Nephron progenitor cell (in vitro differentiated cells): ENCODE measurements at regions not wholly inside any gene's neighbourhood (a gene's known extent, or its start where the extent isn't known, plus 50 kb on each side); places are given as distances from the start of the nearest gene placed in this dataset.

Experiments
- DNase-seq: peaks from one replicate; pipeline ENCODE4 v3.0.0; 2021
- H3K27ac Mint-ChIP-seq: 2 replicates; pipeline ENCODE4 v1.8.0; 2021; ENCODE audit warnings: mild to moderate bottlenecking, moderate library complexity, mixed read lengths
- H3K27me3 Mint-ChIP-seq: 2 replicates; pipeline ENCODE4 v1.8.0; 2021; ENCODE audit warnings: mild to moderate bottlenecking, low read depth, mixed read lengths; ENCODE audit not compliant: poor library complexity
- H3K36me3 Mint-ChIP-seq: 2 replicates; pipeline ENCODE4 v1.8.0; 2021; ENCODE audit warnings: low read depth, mixed read lengths
- H3K4me1 Mint-ChIP-seq: 2 replicates; pipeline ENCODE4 v1.8.0; 2021; ENCODE audit warnings: mixed read lengths
- H3K4me3 Mint-ChIP-seq: 2 replicates; pipeline ENCODE4 v1.8.0; 2021; ENCODE audit warnings: mild to moderate bottlenecking, moderate library complexity, mixed read lengths
- H3K9me3 Mint-ChIP-seq: 2 replicates; pipeline ENCODE4 v1.8.0; 2021; ENCODE audit warnings: mild to moderate bottlenecking, moderate library complexity, mixed read lengths
- TF ChIP-seq, protein P1 (sequence below): fragments of 200-600 bp; sonication (generic); IDR thresholded peaks from 2 replicates; pipeline ENCODE4 v1.5.0; 2021; ENCODE audit warnings: antibody characterized with exemption

DNA sequence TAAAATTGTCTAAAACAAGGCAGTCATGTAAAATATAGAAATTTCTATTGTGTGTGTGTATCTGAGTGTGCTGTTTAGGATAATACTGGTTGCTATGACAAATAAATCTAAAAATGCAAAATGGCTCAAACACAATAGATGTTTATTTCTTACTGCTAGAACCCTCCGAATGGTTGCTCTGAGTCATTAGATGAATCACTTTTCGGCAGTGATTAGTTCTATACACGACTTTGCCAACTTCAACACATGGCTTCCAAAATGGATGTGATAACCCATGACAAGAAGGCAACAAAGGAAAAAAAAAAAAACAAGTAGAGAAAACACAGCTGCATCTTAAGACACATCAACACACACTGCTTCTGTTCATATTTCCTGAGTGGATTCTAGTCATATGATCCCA, 729.2 kb downstream of the AACS start:
- TF ChIP-seq, protein P1, sequence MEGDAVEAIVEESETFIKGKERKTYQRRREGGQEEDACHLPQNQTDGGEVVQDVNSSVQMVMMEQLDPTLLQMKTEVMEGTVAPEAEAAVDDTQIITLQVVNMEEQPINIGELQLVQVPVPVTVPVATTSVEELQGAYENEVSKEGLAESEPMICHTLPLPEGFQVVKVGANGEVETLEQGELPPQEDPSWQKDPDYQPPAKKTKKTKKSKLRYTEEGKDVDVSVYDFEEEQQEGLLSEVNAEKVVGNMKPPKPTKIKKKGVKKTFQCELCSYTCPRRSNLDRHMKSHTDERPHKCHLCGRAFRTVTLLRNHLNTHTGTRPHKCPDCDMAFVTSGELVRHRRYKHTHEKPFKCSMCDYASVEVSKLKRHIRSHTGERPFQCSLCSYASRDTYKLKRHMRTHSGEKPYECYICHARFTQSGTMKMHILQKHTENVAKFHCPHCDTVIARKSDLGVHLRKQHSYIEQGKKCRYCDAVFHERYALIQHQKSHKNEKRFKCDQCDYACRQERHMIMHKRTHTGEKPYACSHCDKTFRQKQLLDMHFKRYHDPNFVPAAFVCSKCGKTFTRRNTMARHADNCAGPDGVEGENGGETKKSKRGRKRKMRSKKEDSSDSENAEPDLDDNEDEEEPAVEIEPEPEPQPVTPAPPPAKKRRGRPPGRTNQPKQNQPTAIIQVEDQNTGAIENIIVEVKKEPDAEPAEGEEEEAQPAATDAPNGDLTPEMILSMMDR = no peak
- H3K27me3 Mint-ChIP-seq = peaks cover 9% of the 10 kb centered on the region

DNA sequence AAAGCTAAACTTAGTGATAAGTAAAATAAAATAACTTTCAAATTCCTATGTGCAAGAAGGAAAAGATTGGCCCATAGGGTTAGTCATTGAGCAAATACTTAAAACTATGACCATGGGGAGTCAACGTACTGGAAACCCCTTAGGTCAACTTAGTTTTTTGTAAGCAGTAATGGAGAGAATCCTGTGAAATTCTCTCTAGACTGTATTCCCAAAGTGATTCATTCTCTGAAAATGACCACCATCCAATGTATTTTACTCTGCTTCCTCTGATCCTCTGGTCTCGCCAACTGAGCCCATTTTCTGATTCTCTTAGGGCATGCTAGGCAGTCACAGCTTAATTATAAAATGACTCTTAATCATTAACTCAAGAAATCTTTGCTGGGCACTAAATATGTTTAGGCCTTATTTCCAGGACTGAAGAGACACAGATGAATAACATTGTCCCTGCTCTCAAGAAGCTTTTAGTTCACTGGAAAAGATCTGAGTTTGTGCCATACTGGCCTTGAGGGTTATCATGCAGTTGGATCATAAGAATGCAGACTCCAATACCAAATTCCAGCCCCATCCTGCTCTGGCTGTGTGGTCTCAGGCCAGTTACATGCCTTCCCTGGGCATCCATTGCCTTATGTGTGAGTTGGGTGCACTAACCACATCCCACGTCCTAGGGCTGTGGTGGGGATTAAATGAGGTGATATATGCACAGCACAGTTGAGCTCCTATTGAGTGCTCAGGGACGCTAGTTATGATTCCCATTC, 732.4 kb downstream of the AACS start:
- TF ChIP-seq, protein P1 = no peak
- Mint-ChIP-seq H3K4me1 (no peaks in the 10 kb centered on the region), H3K27me3 (peaks cover 6% of the 10 kb centered on the region), H3K36me3 (no peaks in the 10 kb centered on the region), H3K27ac (no peak overlapping the region), H3K9me3 (peaks cover 5% of the 10 kb centered on the region), H3K4me3 (no peak overlapping the region)
- no peak for DNase-seq

More for the DNA sequence above, 729.2 kb downstream of the AACS start:
- Mint-ChIP-seq H3K4me3 (no peak overlapping the region), H3K27ac (no peak overlapping the region), H3K4me1 (no peaks in the 10 kb centered on the region), H3K9me3 (peaks cover 31% of the 10 kb centered on the region), H3K36me3 (no peaks in the 10 kb centered on the region)
- no peak for DNase-seq

DNA sequence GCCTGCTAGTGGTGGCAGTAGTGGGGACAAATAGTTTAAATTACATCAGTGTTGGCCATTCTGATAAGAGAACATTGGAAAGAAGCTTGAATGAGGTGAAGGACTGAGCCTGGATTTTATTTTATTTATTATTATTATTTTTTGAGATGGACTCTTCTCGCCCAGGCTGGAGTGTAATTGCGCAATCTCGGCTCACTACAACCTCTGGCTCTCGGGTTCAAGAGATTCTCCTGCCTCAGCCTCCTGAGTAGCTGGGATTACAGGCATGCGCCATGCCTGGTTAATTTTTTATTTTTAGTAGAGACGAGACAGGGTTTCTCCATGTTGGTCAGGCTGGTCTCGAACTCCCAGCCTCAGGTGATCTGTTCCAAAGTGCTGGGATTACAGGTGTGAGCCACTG, 739.4 kb downstream of the AACS start:
- no peak for DNase-seq
- TF ChIP-seq, protein P1 = no peak
- Mint-ChIP-seq H3K36me3 (no peaks in the 10 kb centered on the region), H3K4me1 (no peaks in the 10 kb centered on the region), H3K27me3 (peaks cover 13% of the 10 kb centered on the region), H3K4me3 (no peak overlapping the region), H3K27ac (no peak overlapping the region), H3K9me3 (peaks cover 14% of the 10 kb centered on the region)

DNA sequence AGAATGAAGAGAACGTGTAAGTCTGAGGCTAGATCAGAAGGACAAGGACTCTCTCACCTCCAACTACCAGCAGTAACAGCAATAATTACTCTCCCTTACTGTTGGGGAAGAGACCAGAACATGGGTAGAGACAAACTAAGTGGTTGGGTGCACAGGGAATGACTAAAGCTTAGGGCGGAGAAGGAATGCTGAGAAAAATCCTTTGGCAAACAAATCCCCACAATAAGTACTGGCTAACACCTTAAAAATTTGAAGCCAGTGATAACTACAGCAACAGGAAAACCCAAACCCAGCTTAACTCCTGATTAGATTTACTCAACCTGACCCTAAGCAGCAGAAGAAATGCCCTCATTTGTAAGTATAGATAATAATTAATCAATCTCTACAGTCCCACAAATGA, 759.0 kb downstream of the AACS start:
- no peaks in the 10 kb centered on the region for H3K4me1 Mint-ChIP-seq
- H3K27ac Mint-ChIP-seq = no peak overlapping the region
- peaks cover 23% of the 10 kb centered on the region for H3K9me3 Mint-ChIP-seq
- TF ChIP-seq, protein P1 = no peak
- peaks cover 9% of the 10 kb centered on the region for H3K27me3 Mint-ChIP-seq
- H3K36me3 Mint-ChIP-seq = no peaks in the 10 kb centered on the region
- DNase-seq = no peak
- H3K4me3 Mint-ChIP-seq = no peak overlapping the region

DNA sequence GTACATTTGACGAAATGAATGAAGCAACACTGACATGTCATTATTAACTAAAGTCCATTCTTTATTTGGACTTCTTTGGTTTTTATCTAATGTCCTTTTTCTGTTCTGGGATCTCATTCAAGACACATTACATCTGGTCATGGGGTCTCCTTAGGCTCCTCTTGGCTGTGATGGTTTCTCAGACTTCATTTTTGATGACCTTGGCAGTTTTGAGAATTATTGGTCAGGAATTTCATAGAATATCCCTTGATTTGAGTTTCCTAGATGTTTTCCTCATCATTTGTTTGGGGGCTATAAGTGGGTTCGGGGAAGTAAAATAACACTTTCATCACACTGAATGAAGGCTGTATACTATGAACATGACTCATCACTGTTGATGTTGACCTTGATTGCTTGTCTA, 770.6 kb downstream of the AACS start:
- H3K36me3 Mint-ChIP-seq = no peaks in the 10 kb centered on the region
- peaks cover 5% of the 10 kb centered on the region for H3K4me1 Mint-ChIP-seq
- no peak overlapping the region for H3K27ac Mint-ChIP-seq
- peaks cover 7% of the 10 kb centered on the region for H3K27me3 Mint-ChIP-seq
- no peaks in the 10 kb centered on the region for H3K9me3 Mint-ChIP-seq
- TF ChIP-seq, protein P1 = no peak
- no peak overlapping the region for H3K4me3 Mint-ChIP-seq
- no peak for DNase-seq

DNA sequence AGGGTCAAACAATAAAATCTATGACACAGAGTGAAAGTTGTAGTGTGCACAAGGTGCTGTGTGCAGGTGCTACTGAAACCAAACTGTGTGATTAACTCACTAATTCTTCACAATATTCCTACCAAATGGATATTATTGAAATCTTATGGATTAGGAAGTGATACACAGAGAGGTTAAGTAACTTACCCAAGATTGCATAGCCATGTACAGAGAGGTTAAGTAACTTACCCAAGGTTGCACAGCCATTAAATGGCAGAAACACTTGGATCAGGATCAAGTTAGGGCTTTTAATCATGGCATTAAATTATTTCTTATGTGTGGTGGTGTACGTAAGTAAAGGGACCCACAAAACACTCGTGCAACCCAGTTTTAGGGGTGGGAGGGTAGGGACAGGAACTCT, 771.4 kb downstream of the AACS start:
- Mint-ChIP-seq H3K27me3 (peaks cover 7% of the 10 kb centered on the region), H3K36me3 (no peaks in the 10 kb centered on the region), H3K4me1 (peaks cover 10% of the 10 kb centered on the region), H3K9me3 (no peaks in the 10 kb centered on the region), H3K4me3 (no peak overlapping the region), H3K27ac (no peak overlapping the region)
- TF ChIP-seq, protein P1 = no peak
- no peak for DNase-seq
